Heart right ventricle (tissue), 16 donors: ENCODE measurements at regions not wholly inside any gene's neighbourhood (a gene's known extent, or its start where the extent isn't known, plus 50 kb on each side); places are given as distances from the start of the nearest gene placed in this dataset.

Experiments
- ATAC-seq, 8 donors: fragments of 200-7000 bp; cut with Tn5 transposase; one replicate each; pipeline ENCODE4 v1.9.1; 2020; ENCODE audit warnings: mild to moderate bottlenecking in 8 of 8, moderate library complexity in 8 of 8, moderate number of reproducible peaks in 1 of 8
- DNase-seq, 2 donors: peaks; one replicate each; pipeline ENCODE4 v3.0.0-alpha.2; 2020
- H3K27ac ChIP-seq, 10 donors: fragments of 200-600 bp; sonication (generic) in 2 of 10; one replicate each; pipeline versions ENCODE4 v1.5.0 to v1.8.0; 2020 to 2022; ENCODE audit warnings: mild to moderate bottlenecking in 3 of 10
- H3K27me3 ChIP-seq, 7 donors: fragments of 200-600 bp; one replicate each; pipeline ENCODE4 v1.8.0; 2021 to 2022; ENCODE audit warnings: mild to moderate bottlenecking in 2 of 7
- H3K36me3 ChIP-seq, 9 donors: fragments of 200-600 bp; sonication (generic) in 1 of 9; one replicate each; pipeline versions ENCODE4 v1.5.0 to v1.8.0; 2020 to 2022; ENCODE audit warnings: mild to moderate bottlenecking in 2 of 9
- H3K4me1 ChIP-seq, 9 donors: fragments of 200-600 bp; sonication (generic) in 1 of 9; one replicate each; pipeline versions ENCODE4 v1.5.0 to v1.8.0; 2020 to 2022; ENCODE audit warnings: mild to moderate bottlenecking in 4 of 9
- H3K4me3 ChIP-seq, 10 donors: fragments of 200-600 bp; sonication (generic) in 2 of 10; one replicate each; pipeline versions ENCODE4 v1.5.0 to v1.8.0; 2020 to 2022; ENCODE audit warnings: mild to moderate bottlenecking in 7 of 10, moderate library complexity in 2 of 10
- H3K9me3 ChIP-seq, 11 donors: fragments of 200-600 bp in 10 of 11; sonication (generic) in 2 of 11; one replicate each; pipeline versions ENCODE4 v1.5.0 to v1.8.0; 2013 to 2022; ENCODE audit warnings: mild to moderate bottlenecking in 2 of 11, control low read depth in 1 of 11, moderate library complexity in 1 of 11
- CTCF ChIP-seq, 9 donors: fragments of 200-600 bp; sonication (generic) in 2 of 9; IDR thresholded peaks; one replicate each; pipeline versions ENCODE4 v1.5.0 to v1.8.0; 2021 to 2022; ENCODE audit warnings: antibody characterized with exemption in 9 of 9, mild to moderate bottlenecking in 5 of 9, moderate library complexity in 1 of 9
- WGBS, 2 donors: extraction: QIAGEN DNeasy Blood & Tissue Kit; methylation state at CpG; one replicate each; pipeline ENCODE4 v1.1.7; 2013; ENCODE audit warnings: inconsistent platforms in 1 of 2; 5-methylcytosine and 5-hydroxymethylcytosine counted together
- intact Hi-C, 10 donors: fragments of 100-400 bp; cut with DNase I; formaldehyde crosslinking; loops; one replicate each; pipeline versions ENCODE4 v1.11.1 to v1.14.2; 2022
- donor health status: Arrhythmogenic right ventricular cardiomyopathy.
- donor health status: ischemic (EF 13 %, LVEDD 7.1; RV severe dilation, severe dysfunction).
- donor health status: healthy with polysubstance abuse.
- donor health status: DM: no; HTN: yes; CAD: no.
- donor health status: DM: no; HTN: no; CAD: no.
- donor health status: ischemic (EF 25% LVEDD 6.9; RV normal size, moderate dysfunction).
- donor health status: ischemic (EF 25% LVEDD 5.7; RV mildly dilated, moderate dysfunction).
- donor health status: healthy.
- donor health status: DM: yes; HTN: yes; CAD: no.
- donor health status: Ischemic cardiomyopathy.
- donor health status: ischemic (EF 35%, LVEDD 5.7; RV mildly dilated, moderate dysfunction).
- donor health status: nonischemic (EF 11% LVEDD 7.7; RV severe dilation, severe dysfunction).
- donor health status: DM: yes; HTN: yes; CAD: no.
- donor health status: PGD.
- donor health status: ischemic (EF 29% LVEDD 5.4; RV normal size, mild dysfunction).
- donor health status: nonischemic (EF 23%, LVEDD 6.1; RV moderate dilation, normal function).

- DNase-seq (no peak), ATAC-seq (no peak)
- Histone ChIP-seq H3K9me3 (no peaks in the 10 kb centered on the region), H3K4me1 (no peaks in the 10 kb centered on the region), H3K4me3 (no peak overlapping the region), H3K27ac (no peak overlapping the region), H3K27me3 (peaks cover 0 to 4% (median 0%) of the 10 kb centered on the region in 7 donors), H3K36me3 (no peaks in the 10 kb centered on the region)
- TF ChIP-seq CTCF (IDR thresholded peaks at IDR 0.05) = no peak
- intact Hi-C loops = no loop called here
- WGBS, 2 donors = 0 to 4% methylated on average over 2 of the region's 2 CpGs
Observed at GRCh38 chrX:113514906-113515305, 674.3 kb upstream of the AMOT start.

- Histone ChIP-seq H3K27ac (no peak overlapping the region), H3K4me3 (no peak overlapping the region), H3K4me1 (no peaks in the 10 kb centered on the region), H3K27me3 (peaks cover 0 to 4% (median 0%) of the 10 kb centered on the region in 7 donors), H3K9me3 (no peaks in the 10 kb centered on the region), H3K36me3 (no peaks in the 10 kb centered on the region)
- 54 to 60% methylated on average over 7 of the region's 7 CpGs for WGBS, 2 donors
- DNase-seq (no peak), ATAC-seq (peak in 1 of 8 donors; percentile 25)
- no peak for TF ChIP-seq CTCF (IDR thresholded peaks at IDR 0.05)
- intact Hi-C loops = no loop called here
Observed at GRCh38 chrX:113512700-113513395, 672.2 kb upstream of the AMOT start.

GRCh38 chrX:113510586-113510985, 670.0 kb upstream of the AMOT start:
- H3K9me3 ChIP-seq = no peaks in the 10 kb centered on the region
- 51 to 61% methylated on average over 1 of the region's 1 CpG for WGBS, 2 donors
- no peaks in the 10 kb centered on the region for H3K36me3 ChIP-seq
- DNase-seq = no peak
- intact Hi-C loops = no loop called here
- H3K4me1 ChIP-seq = no peaks in the 10 kb centered on the region
- no peak for TF ChIP-seq CTCF (IDR thresholded peaks at IDR 0.05)
- H3K27ac ChIP-seq = no peak overlapping the region
- H3K27me3 ChIP-seq = no peaks in the 10 kb centered on the region
- no peak for ATAC-seq
- H3K4me3 ChIP-seq = no peak overlapping the region

- H3K36me3 ChIP-seq = no peaks in the 10 kb centered on the region
- H3K27ac ChIP-seq = no peak overlapping the region
- H3K27me3 ChIP-seq = no peaks in the 10 kb centered on the region
- ATAC-seq = no peak
- H3K4me1 ChIP-seq = no peaks in the 10 kb centered on the region
- no peaks in the 10 kb centered on the region for H3K9me3 ChIP-seq
- DNase-seq = no peak
- intact Hi-C loops = no loop called here
- TF ChIP-seq CTCF (IDR thresholded peaks at IDR 0.05) = no peak
- H3K4me3 ChIP-seq = no peak overlapping the region
Observed at GRCh38 chrX:113492895-113493294, 652.3 kb upstream of the AMOT start.
